ENCODE measurements at regions not wholly inside any gene's neighbourhood (a gene's known extent, or its start where the extent isn't known, plus 50 kb on each side); places are given as distances from the start of the nearest gene placed in this dataset.

GRCh38 chr7:41872966-41873365, 170.1 kb upstream of the INHBA start:
- no peak overlapping the region for H3K4me3 Mint-ChIP-seq (ENCODE audit: unreplicated experiment)
- H3K27me3 Mint-ChIP-seq (ENCODE audit: unreplicated experiment) = peaks cover 2% of the 10 kb centered on the region
- peaks cover 6% of the 10 kb centered on the region for H3K4me1 Mint-ChIP-seq (ENCODE audit: unreplicated experiment)
- no peak overlapping the region for H3K27ac Mint-ChIP-seq (ENCODE audit: unreplicated experiment)
- no peak for TF ChIP-seq CTCF (IDR thresholded peaks at IDR 0.05; ENCODE audit: unreplicated experiment)
- no peak for DNase-seq (ENCODE audit: low spot score)
- H3K9me3 Mint-ChIP-seq (ENCODE audit: unreplicated experiment) = no peaks in the 10 kb centered on the region
- peaks cover 6% of the 10 kb centered on the region for H3K36me3 Mint-ChIP-seq (ENCODE audit: low read depth, unreplicated experiment)

DNA sequence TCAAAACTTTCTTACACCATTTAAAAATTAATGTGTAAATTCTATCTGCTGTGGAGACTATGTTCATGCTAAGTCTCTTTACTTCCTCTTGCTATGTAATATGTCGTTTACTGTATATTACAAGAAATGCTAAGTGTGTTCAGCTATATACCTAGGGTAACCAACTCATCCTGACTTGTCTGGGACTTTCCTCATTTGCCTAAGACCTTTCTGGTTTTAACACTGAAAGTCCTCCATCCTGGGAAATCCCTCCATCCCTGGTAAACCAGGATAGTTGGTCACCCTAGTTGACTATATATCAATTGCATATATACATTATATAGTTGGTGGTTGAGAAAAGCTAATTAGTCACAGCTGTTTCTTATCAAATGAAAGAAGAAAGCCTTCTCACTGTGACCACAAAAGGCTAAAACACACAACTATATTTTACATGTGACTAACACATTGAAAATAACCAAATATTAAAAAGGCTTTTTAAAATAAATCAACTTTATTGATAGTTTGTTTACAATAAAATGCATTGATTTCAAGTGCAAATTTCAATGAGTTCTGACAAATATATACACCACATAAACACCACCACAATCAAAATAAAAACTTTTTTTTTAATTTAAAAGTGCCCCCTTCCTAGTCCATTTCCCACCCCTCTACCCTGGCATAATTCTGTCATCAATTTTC, 167.7 kb upstream of the INHBA start:
- Mint-ChIP-seq H3K4me3 (ENCODE audit: unreplicated experiment) (no peak overlapping the region), H3K36me3 (ENCODE audit: low read depth, unreplicated experiment) (peaks cover 5% of the 10 kb centered on the region), H3K4me1 (ENCODE audit: unreplicated experiment) (peaks cover 3% of the 10 kb centered on the region), H3K27ac (ENCODE audit: unreplicated experiment) (no peak overlapping the region), H3K27me3 (ENCODE audit: unreplicated experiment) (no peaks in the 10 kb centered on the region), H3K9me3 (ENCODE audit: unreplicated experiment) (peaks cover 10% of the 10 kb centered on the region)
- no peak for DNase-seq (ENCODE audit: low spot score)
- no peak for TF ChIP-seq CTCF (IDR thresholded peaks at IDR 0.05; ENCODE audit: unreplicated experiment)

GRCh38 chr7:41869997-41870396, 167.1 kb upstream of the INHBA start:
- Mint-ChIP-seq H3K4me1 (ENCODE audit: unreplicated experiment) (peaks cover 3% of the 10 kb centered on the region), H3K4me3 (ENCODE audit: unreplicated experiment) (no peak overlapping the region), H3K9me3 (ENCODE audit: unreplicated experiment) (peaks cover 10% of the 10 kb centered on the region), H3K27ac (ENCODE audit: unreplicated experiment) (no peak overlapping the region), H3K27me3 (ENCODE audit: unreplicated experiment) (peaks cover 1% of the 10 kb centered on the region), H3K36me3 (ENCODE audit: low read depth, unreplicated experiment) (peaks cover 8% of the 10 kb centered on the region)
- DNase-seq (ENCODE audit: low spot score) = no peak
- TF ChIP-seq CTCF (IDR thresholded peaks at IDR 0.05; ENCODE audit: unreplicated experiment) = no peak

GRCh38 chr7:41869596-41869995, 166.7 kb upstream of the INHBA start:
- TF ChIP-seq CTCF (IDR thresholded peaks at IDR 0.05; ENCODE audit: unreplicated experiment) = no peak
- no peak overlapping the region for H3K4me3 Mint-ChIP-seq (ENCODE audit: unreplicated experiment)
- no peak overlapping the region for H3K27ac Mint-ChIP-seq (ENCODE audit: unreplicated experiment)
- H3K9me3 Mint-ChIP-seq (ENCODE audit: unreplicated experiment) = peaks cover 10% of the 10 kb centered on the region
- H3K36me3 Mint-ChIP-seq (ENCODE audit: low read depth, unreplicated experiment) = peaks cover 8% of the 10 kb centered on the region
- peaks cover 1% of the 10 kb centered on the region for H3K27me3 Mint-ChIP-seq (ENCODE audit: unreplicated experiment)
- no peak for DNase-seq (ENCODE audit: low spot score)
- H3K4me1 Mint-ChIP-seq (ENCODE audit: unreplicated experiment) = peaks cover 3% of the 10 kb centered on the region

- TF ChIP-seq CTCF (IDR thresholded peaks at IDR 0.05; ENCODE audit: unreplicated experiment) = no peak
- H3K27me3 Mint-ChIP-seq (ENCODE audit: unreplicated experiment) = peaks cover 1% of the 10 kb centered on the region
- peaks cover 12% of the 10 kb centered on the region for H3K9me3 Mint-ChIP-seq (ENCODE audit: unreplicated experiment)
- peaks cover 3% of the 10 kb centered on the region for H3K4me1 Mint-ChIP-seq (ENCODE audit: unreplicated experiment)
- H3K4me3 Mint-ChIP-seq (ENCODE audit: unreplicated experiment) = no peak overlapping the region
- no peak for DNase-seq (ENCODE audit: low spot score)
- H3K36me3 Mint-ChIP-seq (ENCODE audit: low read depth, unreplicated experiment) = peaks cover 8% of the 10 kb centered on the region
- no peak overlapping the region for H3K27ac Mint-ChIP-seq (ENCODE audit: unreplicated experiment)
Measured at GRCh38 chr7:41869091-41869490, 166.2 kb upstream of the INHBA start.

Measured in endothelial cell (in vitro differentiated cells).